ENCODE measurements at regions not wholly inside any gene's neighbourhood (a gene's known extent, or its start where the extent isn't known, plus 50 kb on each side); places are given as distances from the start of the nearest gene placed in this dataset.

DNA sequence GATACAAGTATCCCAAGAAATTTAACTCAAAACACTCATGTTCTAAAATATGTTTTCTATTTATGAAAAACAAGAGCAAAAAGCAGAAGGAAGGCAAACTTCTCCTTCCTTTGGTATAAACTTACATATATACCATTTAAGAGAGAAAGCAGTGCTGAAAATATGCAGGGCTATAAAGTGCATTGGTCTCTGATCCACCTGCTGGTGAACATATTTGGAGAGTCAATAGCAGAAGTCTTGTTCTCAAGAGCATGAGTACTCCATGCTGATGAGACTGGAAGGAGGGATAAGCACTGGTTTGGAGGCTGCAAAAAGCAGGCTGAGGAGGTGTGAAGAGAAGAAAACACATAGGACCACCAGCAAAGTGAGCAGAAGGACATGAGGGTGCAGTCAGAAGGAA, 391.2 kb downstream of the STK39 start:
- TF ChIP-seq, protein P1, sequence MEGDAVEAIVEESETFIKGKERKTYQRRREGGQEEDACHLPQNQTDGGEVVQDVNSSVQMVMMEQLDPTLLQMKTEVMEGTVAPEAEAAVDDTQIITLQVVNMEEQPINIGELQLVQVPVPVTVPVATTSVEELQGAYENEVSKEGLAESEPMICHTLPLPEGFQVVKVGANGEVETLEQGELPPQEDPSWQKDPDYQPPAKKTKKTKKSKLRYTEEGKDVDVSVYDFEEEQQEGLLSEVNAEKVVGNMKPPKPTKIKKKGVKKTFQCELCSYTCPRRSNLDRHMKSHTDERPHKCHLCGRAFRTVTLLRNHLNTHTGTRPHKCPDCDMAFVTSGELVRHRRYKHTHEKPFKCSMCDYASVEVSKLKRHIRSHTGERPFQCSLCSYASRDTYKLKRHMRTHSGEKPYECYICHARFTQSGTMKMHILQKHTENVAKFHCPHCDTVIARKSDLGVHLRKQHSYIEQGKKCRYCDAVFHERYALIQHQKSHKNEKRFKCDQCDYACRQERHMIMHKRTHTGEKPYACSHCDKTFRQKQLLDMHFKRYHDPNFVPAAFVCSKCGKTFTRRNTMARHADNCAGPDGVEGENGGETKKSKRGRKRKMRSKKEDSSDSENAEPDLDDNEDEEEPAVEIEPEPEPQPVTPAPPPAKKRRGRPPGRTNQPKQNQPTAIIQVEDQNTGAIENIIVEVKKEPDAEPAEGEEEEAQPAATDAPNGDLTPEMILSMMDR (IDR thresholded peaks at IDR 0.05; ENCODE audit: control extremely low read depth in 1 of 3, insufficient read depth in 1 of 3, low read depth in 1 of 3, low read length in 3 of 3), result no peak
- TF ChIP-seq, protein P2, sequence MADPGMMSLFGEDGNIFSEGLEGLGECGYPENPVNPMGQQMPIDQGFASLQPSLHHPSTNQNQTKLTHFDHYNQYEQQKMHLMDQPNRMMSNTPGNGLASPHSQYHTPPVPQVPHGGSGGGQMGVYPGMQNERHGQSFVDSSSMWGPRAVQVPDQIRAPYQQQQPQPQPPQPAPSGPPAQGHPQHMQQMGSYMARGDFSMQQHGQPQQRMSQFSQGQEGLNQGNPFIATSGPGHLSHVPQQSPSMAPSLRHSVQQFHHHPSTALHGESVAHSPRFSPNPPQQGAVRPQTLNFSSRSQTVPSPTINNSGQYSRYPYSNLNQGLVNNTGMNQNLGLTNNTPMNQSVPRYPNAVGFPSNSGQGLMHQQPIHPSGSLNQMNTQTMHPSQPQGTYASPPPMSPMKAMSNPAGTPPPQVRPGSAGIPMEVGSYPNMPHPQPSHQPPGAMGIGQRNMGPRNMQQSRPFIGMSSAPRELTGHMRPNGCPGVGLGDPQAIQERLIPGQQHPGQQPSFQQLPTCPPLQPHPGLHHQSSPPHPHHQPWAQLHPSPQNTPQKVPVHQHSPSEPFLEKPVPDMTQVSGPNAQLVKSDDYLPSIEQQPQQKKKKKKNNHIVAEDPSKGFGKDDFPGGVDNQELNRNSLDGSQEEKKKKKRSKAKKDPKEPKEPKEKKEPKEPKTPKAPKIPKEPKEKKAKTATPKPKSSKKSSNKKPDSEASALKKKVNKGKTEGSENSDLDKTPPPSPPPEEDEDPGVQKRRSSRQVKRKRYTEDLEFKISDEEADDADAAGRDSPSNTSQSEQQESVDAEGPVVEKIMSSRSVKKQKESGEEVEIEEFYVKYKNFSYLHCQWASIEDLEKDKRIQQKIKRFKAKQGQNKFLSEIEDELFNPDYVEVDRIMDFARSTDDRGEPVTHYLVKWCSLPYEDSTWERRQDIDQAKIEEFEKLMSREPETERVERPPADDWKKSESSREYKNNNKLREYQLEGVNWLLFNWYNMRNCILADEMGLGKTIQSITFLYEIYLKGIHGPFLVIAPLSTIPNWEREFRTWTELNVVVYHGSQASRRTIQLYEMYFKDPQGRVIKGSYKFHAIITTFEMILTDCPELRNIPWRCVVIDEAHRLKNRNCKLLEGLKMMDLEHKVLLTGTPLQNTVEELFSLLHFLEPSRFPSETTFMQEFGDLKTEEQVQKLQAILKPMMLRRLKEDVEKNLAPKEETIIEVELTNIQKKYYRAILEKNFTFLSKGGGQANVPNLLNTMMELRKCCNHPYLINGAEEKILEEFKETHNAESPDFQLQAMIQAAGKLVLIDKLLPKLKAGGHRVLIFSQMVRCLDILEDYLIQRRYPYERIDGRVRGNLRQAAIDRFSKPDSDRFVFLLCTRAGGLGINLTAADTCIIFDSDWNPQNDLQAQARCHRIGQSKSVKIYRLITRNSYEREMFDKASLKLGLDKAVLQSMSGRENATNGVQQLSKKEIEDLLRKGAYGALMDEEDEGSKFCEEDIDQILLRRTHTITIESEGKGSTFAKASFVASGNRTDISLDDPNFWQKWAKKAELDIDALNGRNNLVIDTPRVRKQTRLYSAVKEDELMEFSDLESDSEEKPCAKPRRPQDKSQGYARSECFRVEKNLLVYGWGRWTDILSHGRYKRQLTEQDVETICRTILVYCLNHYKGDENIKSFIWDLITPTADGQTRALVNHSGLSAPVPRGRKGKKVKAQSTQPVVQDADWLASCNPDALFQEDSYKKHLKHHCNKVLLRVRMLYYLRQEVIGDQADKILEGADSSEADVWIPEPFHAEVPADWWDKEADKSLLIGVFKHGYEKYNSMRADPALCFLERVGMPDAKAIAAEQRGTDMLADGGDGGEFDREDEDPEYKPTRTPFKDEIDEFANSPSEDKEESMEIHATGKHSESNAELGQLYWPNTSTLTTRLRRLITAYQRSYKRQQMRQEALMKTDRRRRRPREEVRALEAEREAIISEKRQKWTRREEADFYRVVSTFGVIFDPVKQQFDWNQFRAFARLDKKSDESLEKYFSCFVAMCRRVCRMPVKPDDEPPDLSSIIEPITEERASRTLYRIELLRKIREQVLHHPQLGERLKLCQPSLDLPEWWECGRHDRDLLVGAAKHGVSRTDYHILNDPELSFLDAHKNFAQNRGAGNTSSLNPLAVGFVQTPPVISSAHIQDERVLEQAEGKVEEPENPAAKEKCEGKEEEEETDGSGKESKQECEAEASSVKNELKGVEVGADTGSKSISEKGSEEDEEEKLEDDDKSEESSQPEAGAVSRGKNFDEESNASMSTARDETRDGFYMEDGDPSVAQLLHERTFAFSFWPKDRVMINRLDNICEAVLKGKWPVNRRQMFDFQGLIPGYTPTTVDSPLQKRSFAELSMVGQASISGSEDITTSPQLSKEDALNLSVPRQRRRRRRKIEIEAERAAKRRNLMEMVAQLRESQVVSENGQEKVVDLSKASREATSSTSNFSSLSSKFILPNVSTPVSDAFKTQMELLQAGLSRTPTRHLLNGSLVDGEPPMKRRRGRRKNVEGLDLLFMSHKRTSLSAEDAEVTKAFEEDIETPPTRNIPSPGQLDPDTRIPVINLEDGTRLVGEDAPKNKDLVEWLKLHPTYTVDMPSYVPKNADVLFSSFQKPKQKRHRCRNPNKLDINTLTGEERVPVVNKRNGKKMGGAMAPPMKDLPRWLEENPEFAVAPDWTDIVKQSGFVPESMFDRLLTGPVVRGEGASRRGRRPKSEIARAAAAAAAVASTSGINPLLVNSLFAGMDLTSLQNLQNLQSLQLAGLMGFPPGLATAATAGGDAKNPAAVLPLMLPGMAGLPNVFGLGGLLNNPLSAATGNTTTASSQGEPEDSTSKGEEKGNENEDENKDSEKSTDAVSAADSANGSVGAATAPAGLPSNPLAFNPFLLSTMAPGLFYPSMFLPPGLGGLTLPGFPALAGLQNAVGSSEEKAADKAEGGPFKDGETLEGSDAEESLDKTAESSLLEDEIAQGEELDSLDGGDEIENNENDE (IDR thresholded peaks at IDR 0.05; ENCODE audit: insufficient replicate concordance, low read length), result no peak
